ENCODE measurements at regions not wholly inside any gene's neighbourhood (a gene's known extent, or its start where the extent isn't known, plus 50 kb on each side); places are given as distances from the start of the nearest gene placed in this dataset.
"Not testable (repeated sequence)": the region's sequence is repeated elsewhere in the genome, so short reads cannot be mapped to it uniquely, and the experiment has no call there.

DNA sequence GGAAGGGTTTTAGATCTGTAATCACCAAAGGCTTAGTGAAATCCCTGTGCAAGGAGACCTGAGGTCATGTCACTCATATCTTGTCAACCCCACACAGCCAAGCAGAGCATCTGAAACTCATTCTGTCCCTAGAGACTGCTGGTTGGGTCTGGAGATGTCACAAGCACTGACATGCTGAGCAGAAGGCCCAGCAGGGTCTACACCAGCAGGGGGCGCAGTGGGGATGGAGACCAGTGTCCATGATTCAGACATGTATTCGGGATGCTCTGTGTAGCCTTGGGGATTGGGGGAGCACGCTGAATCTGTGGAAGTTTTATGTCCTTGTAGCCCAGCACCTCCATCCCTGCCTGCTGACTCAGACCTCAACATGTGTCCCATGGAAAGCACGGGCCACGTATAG, 1247.3 kb downstream of the RPIA start:
- H3K9me3 Mint-ChIP-seq: peaks cover 23% of the 10 kb centered on the region
- not testable (repeated sequence) for H3K4me1 Mint-ChIP-seq; H3K36me3 Mint-ChIP-seq; H3K27me3 Mint-ChIP-seq (ENCODE audit: low read depth); H3K4me3 Mint-ChIP-seq; H3K27ac Mint-ChIP-seq; DNase-seq (ENCODE audit: low spot score in 2 of 2, unreplicated experiment in 2 of 2)

GRCh38 chr2:89944267-89944666, 1252.8 kb downstream of the RPIA start:
- H3K4me1 Mint-ChIP-seq; DNase-seq (ENCODE audit: low spot score in 2 of 2, unreplicated experiment in 2 of 2); H3K9me3 Mint-ChIP-seq; H3K27ac Mint-ChIP-seq; H3K36me3 Mint-ChIP-seq; H3K27me3 Mint-ChIP-seq (ENCODE audit: low read depth); H3K4me3 Mint-ChIP-seq: not testable (repeated sequence)

- not testable (repeated sequence) for H3K9me3 Mint-ChIP-seq; H3K4me3 Mint-ChIP-seq; H3K36me3 Mint-ChIP-seq; H3K27ac Mint-ChIP-seq; DNase-seq (ENCODE audit: low spot score in 2 of 2, unreplicated experiment in 2 of 2); H3K27me3 Mint-ChIP-seq (ENCODE audit: low read depth); H3K4me1 Mint-ChIP-seq
Measured at GRCh38 chr2:89945004-89945616, 1253.6 kb downstream of the RPIA start.

GRCh38 chr2:89947208-89947815, 1255.8 kb downstream of the RPIA start:
- H3K4me1 Mint-ChIP-seq; H3K4me3 Mint-ChIP-seq; H3K27ac Mint-ChIP-seq; H3K9me3 Mint-ChIP-seq; DNase-seq (ENCODE audit: low spot score in 2 of 2, unreplicated experiment in 2 of 2); H3K36me3 Mint-ChIP-seq; H3K27me3 Mint-ChIP-seq (ENCODE audit: low read depth): not testable (repeated sequence)

DNA sequence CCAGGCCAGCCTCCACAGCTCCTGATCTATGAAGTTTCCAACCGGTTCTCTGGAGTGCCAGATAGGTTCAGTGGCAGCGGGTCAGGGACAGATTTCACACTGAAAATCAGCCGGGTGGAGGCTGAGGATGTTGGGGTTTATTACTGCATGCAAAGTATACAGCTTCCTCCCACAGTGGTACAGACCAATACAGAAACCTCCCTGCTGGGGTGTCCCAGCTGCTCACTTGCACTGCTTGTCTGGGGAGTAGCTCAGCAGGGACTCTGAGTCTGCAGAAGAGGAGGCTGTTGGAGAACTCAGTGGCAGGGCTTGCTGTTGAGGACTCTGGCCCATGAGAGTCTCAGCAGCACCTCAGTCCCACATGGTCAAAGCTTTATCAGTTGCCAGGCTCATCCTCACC, 1256.6 kb downstream of the RPIA start:
- DNase-seq (ENCODE audit: low spot score in 2 of 2, unreplicated experiment in 2 of 2); H3K36me3 Mint-ChIP-seq; H3K4me3 Mint-ChIP-seq; H3K27ac Mint-ChIP-seq; H3K27me3 Mint-ChIP-seq (ENCODE audit: low read depth); H3K9me3 Mint-ChIP-seq; H3K4me1 Mint-ChIP-seq: not testable (repeated sequence)

GRCh38 chr2:89950807-89951206, 1259.3 kb downstream of the RPIA start:
- not testable (repeated sequence) for H3K27me3 Mint-ChIP-seq (ENCODE audit: low read depth); H3K4me3 Mint-ChIP-seq; H3K4me1 Mint-ChIP-seq; H3K27ac Mint-ChIP-seq; DNase-seq (ENCODE audit: low spot score in 2 of 2, unreplicated experiment in 2 of 2); H3K36me3 Mint-ChIP-seq; H3K9me3 Mint-ChIP-seq

DNA sequence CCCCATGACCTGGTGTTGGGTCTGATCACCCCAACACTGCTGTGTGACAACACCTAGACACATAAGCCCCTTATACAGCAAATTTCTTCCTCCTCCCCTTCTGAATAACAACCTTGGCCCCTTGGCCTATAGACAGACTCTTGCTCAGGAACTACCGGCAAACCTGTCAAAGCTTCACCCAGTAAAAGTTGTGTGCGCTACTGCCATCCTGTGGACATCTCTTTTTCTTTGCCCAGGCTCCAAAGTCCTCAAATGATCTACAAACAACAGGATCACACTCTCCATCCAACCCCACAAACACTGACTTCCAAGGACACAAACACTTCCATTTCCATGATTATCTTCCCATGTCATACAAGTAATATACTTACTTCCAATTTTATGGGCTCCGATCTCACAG, 1265.8 kb downstream of the RPIA start:
- not testable (repeated sequence) for H3K4me3 Mint-ChIP-seq; H3K27me3 Mint-ChIP-seq (ENCODE audit: low read depth); H3K36me3 Mint-ChIP-seq; DNase-seq (ENCODE audit: low spot score in 2 of 2, unreplicated experiment in 2 of 2); H3K4me1 Mint-ChIP-seq; H3K27ac Mint-ChIP-seq
- peaks cover 10% of the 10 kb centered on the region for H3K9me3 Mint-ChIP-seq

GRCh38 chr2:89959729-89960378, 1268.4 kb downstream of the RPIA start:
- H3K36me3 Mint-ChIP-seq; H3K27me3 Mint-ChIP-seq (ENCODE audit: low read depth); DNase-seq (ENCODE audit: low spot score in 2 of 2, unreplicated experiment in 2 of 2); H3K4me3 Mint-ChIP-seq; H3K4me1 Mint-ChIP-seq; H3K27ac Mint-ChIP-seq: not testable (repeated sequence)
- H3K9me3 Mint-ChIP-seq: peaks cover 10% of the 10 kb centered on the region

DNA sequence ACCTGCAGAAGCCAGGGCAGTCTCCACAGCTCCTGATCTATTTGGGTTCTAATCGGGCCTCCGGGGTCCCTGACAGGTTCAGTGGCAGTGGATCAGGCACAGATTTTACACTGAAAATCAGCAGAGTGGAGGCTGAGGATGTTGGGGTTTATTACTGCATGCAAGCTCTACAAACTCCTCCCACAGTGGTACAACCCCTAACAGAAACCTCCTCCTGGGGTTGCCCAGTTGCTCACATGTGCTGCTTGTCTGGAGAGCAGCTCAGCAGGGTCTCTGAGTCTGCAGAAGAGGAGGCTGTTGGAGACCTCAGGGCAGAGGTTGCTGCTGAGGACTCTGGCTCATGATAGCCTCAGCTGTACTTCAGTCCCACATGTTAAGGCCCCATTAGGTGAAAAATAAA, 1269.1 kb downstream of the RPIA start:
- not testable (repeated sequence) for H3K4me1 Mint-ChIP-seq; H3K36me3 Mint-ChIP-seq; DNase-seq (ENCODE audit: low spot score in 2 of 2, unreplicated experiment in 2 of 2); H3K27ac Mint-ChIP-seq; H3K4me3 Mint-ChIP-seq; H3K27me3 Mint-ChIP-seq (ENCODE audit: low read depth)
- peaks cover 10% of the 10 kb centered on the region for H3K9me3 Mint-ChIP-seq

DNA sequence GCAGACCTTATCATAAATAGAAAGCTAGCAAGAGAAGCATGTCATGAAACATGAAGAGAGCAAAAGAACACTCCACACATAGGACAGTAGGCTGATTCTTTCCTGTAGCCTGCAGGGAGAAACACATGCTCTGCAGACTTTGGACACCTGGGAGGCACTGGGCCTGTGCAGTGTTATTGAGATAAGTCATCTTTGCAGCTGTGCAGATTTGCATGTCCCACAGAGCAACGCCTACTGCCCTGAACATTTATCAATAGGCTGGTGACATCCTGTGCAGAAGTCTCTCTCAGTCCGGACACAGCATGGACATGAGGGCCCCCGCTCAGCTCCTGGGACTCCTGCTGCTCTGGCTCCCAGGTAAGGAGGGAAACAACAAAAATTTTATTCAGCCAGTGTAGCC, 1277.1 kb downstream of the RPIA start:
- not testable (repeated sequence) for DNase-seq (ENCODE audit: low spot score in 2 of 2, unreplicated experiment in 2 of 2); H3K4me3 Mint-ChIP-seq; H3K36me3 Mint-ChIP-seq; H3K4me1 Mint-ChIP-seq; H3K27ac Mint-ChIP-seq; H3K27me3 Mint-ChIP-seq (ENCODE audit: low read depth)
- H3K9me3 Mint-ChIP-seq: peaks cover 38% of the 10 kb centered on the region

DNA sequence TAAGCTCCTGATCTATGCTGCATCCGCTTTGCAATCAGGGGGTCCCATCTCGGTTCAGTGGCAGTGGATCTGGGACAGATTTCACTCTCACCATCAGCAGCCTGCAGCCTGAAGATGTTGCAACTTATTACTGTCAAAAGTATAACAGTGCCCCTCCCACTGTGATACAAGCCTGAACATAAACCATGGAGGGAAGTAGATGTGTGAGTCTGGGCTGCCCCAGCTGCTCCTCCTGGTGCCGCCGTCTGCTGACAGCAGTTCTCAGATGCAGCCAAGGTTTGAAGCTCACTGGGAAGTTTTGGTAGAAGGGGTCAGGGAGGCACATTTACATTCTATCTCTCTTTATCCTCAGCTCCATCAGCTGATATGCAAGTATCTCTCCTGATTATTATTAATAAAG, 1277.7 kb downstream of the RPIA start:
- not testable (repeated sequence) for H3K36me3 Mint-ChIP-seq; DNase-seq (ENCODE audit: low spot score in 2 of 2, unreplicated experiment in 2 of 2); H3K4me3 Mint-ChIP-seq; H3K27ac Mint-ChIP-seq; H3K27me3 Mint-ChIP-seq (ENCODE audit: low read depth); H3K4me1 Mint-ChIP-seq
- peaks cover 36% of the 10 kb centered on the region for H3K9me3 Mint-ChIP-seq

DNA sequence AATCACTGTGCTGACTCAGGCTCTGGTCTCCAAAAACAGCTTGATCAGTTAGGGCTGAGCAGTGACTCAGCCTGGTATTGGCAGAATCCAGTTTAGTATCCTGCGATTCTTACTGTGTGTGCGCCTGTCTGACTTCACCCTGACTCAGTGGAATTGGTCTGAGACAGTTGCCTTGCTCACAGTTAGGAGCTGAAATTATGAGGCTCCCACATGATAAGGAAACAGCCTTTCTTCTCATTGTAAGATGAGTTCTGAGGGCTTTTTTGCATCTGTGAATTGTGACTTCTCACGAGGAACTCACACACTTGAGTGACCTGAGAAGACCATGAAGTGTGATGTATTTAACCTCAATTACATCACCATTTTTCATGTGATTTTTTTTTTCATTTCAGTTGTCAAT, 1282.4 kb downstream of the RPIA start:
- H3K27ac Mint-ChIP-seq; DNase-seq (ENCODE audit: low spot score in 2 of 2, unreplicated experiment in 2 of 2); H3K4me3 Mint-ChIP-seq; H3K27me3 Mint-ChIP-seq (ENCODE audit: low read depth); H3K4me1 Mint-ChIP-seq; H3K36me3 Mint-ChIP-seq: not testable (repeated sequence)
- H3K9me3 Mint-ChIP-seq: peaks cover 29% of the 10 kb centered on the region

DNA sequence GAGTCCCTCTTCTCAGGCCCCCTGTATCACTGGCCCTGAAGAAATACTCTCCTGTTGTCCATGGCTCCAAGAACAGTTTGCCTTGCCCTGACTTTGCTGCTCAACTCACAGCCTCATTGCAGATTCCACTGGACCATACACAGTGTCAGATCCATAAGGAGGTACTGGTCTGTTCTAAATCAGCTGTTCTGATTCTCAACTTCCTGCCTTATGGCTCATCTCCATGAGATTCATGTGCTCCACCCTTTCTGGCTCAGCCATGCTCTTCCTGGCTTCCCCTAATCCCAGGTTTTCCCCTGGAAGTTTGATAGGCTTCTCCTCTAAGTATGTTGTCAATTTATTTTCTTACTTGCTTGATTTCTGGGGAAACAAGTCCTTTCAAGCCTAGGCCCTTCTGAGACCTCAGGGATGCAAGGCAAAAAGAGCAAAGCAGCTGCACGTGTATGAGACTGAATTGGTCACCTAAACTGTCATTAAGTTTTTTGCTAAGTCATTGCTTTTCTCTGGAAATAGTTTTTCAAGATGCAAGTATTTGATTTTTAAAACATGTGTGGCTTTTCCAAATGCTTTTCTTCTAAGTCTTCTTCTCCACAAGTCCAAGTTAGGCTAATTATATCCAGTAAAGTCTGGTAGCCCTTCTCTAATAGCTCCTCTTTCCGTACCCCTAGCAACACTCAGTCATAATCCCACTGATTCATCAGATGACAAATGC, 1288.5 kb downstream of the RPIA start:
- not testable (repeated sequence) for H3K4me3 Mint-ChIP-seq; H3K4me1 Mint-ChIP-seq; H3K27ac Mint-ChIP-seq; H3K36me3 Mint-ChIP-seq; DNase-seq (ENCODE audit: low spot score in 2 of 2, unreplicated experiment in 2 of 2); H3K27me3 Mint-ChIP-seq (ENCODE audit: low read depth)
- peaks cover 30% of the 10 kb centered on the region for H3K9me3 Mint-ChIP-seq

- not testable (repeated sequence) for H3K27me3 Mint-ChIP-seq (ENCODE audit: low read depth); H3K36me3 Mint-ChIP-seq; H3K27ac Mint-ChIP-seq; H3K4me1 Mint-ChIP-seq; DNase-seq (ENCODE audit: low spot score in 2 of 2, unreplicated experiment in 2 of 2); H3K4me3 Mint-ChIP-seq
- H3K9me3 Mint-ChIP-seq: peaks cover 33% of the 10 kb centered on the region
Measured at GRCh38 chr2:89982246-89982645, 1290.8 kb downstream of the RPIA start.

Measured in mesothelial cell of epicardium (in vitro differentiated cells).